ENCODE measurements at regions not wholly inside any gene's neighbourhood (a gene's known extent, or its start where the extent isn't known, plus 50 kb on each side); places are given as distances from the start of the nearest gene placed in this dataset.

- peaks cover 33% of the 10 kb centered on the region for H3K9me3 Mint-ChIP-seq
- no peaks in the 10 kb centered on the region for H3K36me3 Mint-ChIP-seq (ENCODE audit: low read depth)
- no peak overlapping the region for H3K4me3 Mint-ChIP-seq
- no peak for TF ChIP-seq CTCF (IDR thresholded peaks at IDR 0.05)
- H3K27ac Mint-ChIP-seq, result no peak overlapping the region
- peaks cover 5% of the 10 kb centered on the region for H3K4me1 Mint-ChIP-seq
- DNase-seq, result no peak
- no peaks in the 10 kb centered on the region for H3K27me3 Mint-ChIP-seq (ENCODE audit: low read depth, poor library complexity)
These were observed 50.0 kb upstream of the CORO2B start for GRCh38 chr15:68528626-68529290.
